GM23338 (cell line): ENCODE measurements at regions not wholly inside any gene's neighbourhood (a gene's known extent, or its start where the extent isn't known, plus 50 kb on each side); places are given as distances from the start of the nearest gene placed in this dataset.

Source experiments
- ATAC-seq: fragments of 200-7000 bp; cut with Tn5 transposase; 3 replicates; pipeline ENCODE4 v1.9.1; 2020
- DNase-seq: peaks from one replicate; pipeline ENCODE4 v3.0.0-alpha.2; 2015; ENCODE audit warnings: low spot score
- H2AFZ ChIP-seq: fragments of 200-600 bp; sonication (generic); 2 replicates; pipeline ENCODE4 v1.8.0; 2016; ENCODE audit warnings: antibody characterized with exemption, mild to moderate bottlenecking, moderate library complexity
- H3F3A ChIP-seq: fragments of 200-600 bp; sonication (generic); replicated peaks from 2 replicates; pipeline ENCODE4 v1.8.0; 2017; ENCODE audit warnings: antibody characterized with exemption, mixed run types, low read depth
- H3K27ac ChIP-seq: fragments of 200-600 bp; sonication (generic); 2 replicates; pipeline ENCODE4 v1.6.1; 2016; ENCODE audit warnings: low read depth
- H3K27me3 ChIP-seq: fragments of 200-600 bp; sonication (generic); 2 replicates; pipeline ENCODE4 v1.8.0; 2016; ENCODE audit warnings: mild to moderate bottlenecking, mixed run types, moderate library complexity; ENCODE audit not compliant: insufficient read depth
- H3K36me3 ChIP-seq: fragments of 200-600 bp; sonication (generic); 2 replicates; pipeline ENCODE4 v1.8.0; 2016; ENCODE audit warnings: mild to moderate bottlenecking; ENCODE audit not compliant: insufficient read depth
- H3K4me1 ChIP-seq: fragments of 200-600 bp; sonication (generic); 2 replicates; pipeline ENCODE4 v1.8.0; 2016; ENCODE audit warnings: mild to moderate bottlenecking, moderate library complexity; ENCODE audit not compliant: insufficient read depth
- H3K4me2 ChIP-seq: fragments of 200-600 bp; sonication (generic); 2 replicates; pipeline ENCODE4 v1.7.1; 2017; ENCODE audit warnings: mixed run types
- H3K4me3 ChIP-seq: fragments of 200-600 bp; sonication (generic); 2 replicates; pipeline ENCODE4 v1.6.1; 2016; ENCODE audit warnings: mixed run types
- H3K79me2 ChIP-seq: fragments of 200-600 bp; sonication (generic); replicated peaks from 2 replicates; pipeline ENCODE4 v1.8.0; 2017; ENCODE audit warnings: mild to moderate bottlenecking; ENCODE audit not compliant: insufficient read depth
- H3K9me2 ChIP-seq: fragments of 200-600 bp; sonication (generic); 2 replicates; pipeline ENCODE4 v1.8.0; 2017; ENCODE audit not compliant: insufficient read depth
- H4K20me1 ChIP-seq: fragments of 200-600 bp; sonication (generic); replicated peaks from 2 replicates; pipeline ENCODE4 v1.8.0; 2017; ENCODE audit warnings: mild to moderate bottlenecking; ENCODE audit not compliant: insufficient read depth
- H3K27ac Mint-ChIP-seq: 2 replicates; pipeline ENCODE4 v1.8.0; 2020; ENCODE audit warnings: inconsistent platforms, mild to moderate bottlenecking, moderate library complexity, mixed read lengths
- H3K27me3 Mint-ChIP-seq: 3 replicates; pipeline ENCODE4 v1.8.0; 2022; ENCODE audit warnings: low read depth, mild to moderate bottlenecking, moderate library complexity, mixed read lengths, inconsistent platforms; ENCODE audit not compliant: insufficient read depth, poor library complexity
- H3K36me3 Mint-ChIP-seq: 3 replicates; pipeline ENCODE4 v1.8.0; 2021; ENCODE audit warnings: low read depth, mild to moderate bottlenecking, inconsistent platforms, moderate library complexity, mixed read lengths
- H3K4me1 Mint-ChIP-seq: 3 replicates; pipeline ENCODE4 v1.8.0; 2020; ENCODE audit warnings: mild to moderate bottlenecking, inconsistent platforms, mixed read lengths
- H3K4me3 Mint-ChIP-seq: 3 replicates; pipeline ENCODE4 v1.8.0; 2021; ENCODE audit warnings: moderate library complexity, mild to moderate bottlenecking, inconsistent platforms, mixed read lengths
- H3K9me3 Mint-ChIP-seq: 3 replicates; pipeline ENCODE4 v1.8.0; 2020; ENCODE audit warnings: moderate library complexity, mild to moderate bottlenecking, inconsistent platforms, mixed read lengths
- CREB1 ChIP-seq: fragments of 250-450 bp; sonication (Bioruptor Pico); IDR thresholded peaks from 2 replicates; pipeline ENCODE4 v1.5.0; 2020; ENCODE audit warnings: low read depth, mild to moderate bottlenecking, moderate library complexity
- CTCF ChIP-seq, 2 experiments: fragments of 200-600 bp in 1 of 2; sonication (generic) in 1 of 2; conservative IDR thresholded peaks; 2 replicates each; pipeline versions ENCODE4 v1.5.1 to v1.6.1; 2016 to 2017; ENCODE audit warnings: antibody characterized with exemption in 2 of 2, low read depth in 2 of 2, mild to moderate bottlenecking in 2 of 2, moderate library complexity in 1 of 2
- ETS1 ChIP-seq: IDR thresholded peaks from 2 replicates; pipeline ENCODE4 v1.6.1; 2016; ENCODE audit warnings: antibody characterized with exemption
- EZH2phosphoT487 ChIP-seq: fragments of 200-600 bp; sonication (generic); IDR thresholded peaks from one replicate; pipeline ENCODE4 v1.8.1; 2018; ENCODE audit warnings: antibody characterized with exemption; ENCODE audit not compliant: unreplicated experiment
- JUNB ChIP-seq: IDR thresholded peaks from one replicate; pipeline ENCODE4 v1.6.1; 2016; ENCODE audit warnings: antibody characterized with exemption; ENCODE audit not compliant: unreplicated experiment
- POLR2AphosphoS5 ChIP-seq: IDR thresholded peaks from 2 replicates; pipeline ENCODE4 v1.6.1; 2016; ENCODE audit warnings: antibody characterized with exemption, low read depth
- REST ChIP-seq: IDR thresholded peaks from one replicate; pipeline ENCODE4 v1.6.1; 2018; ENCODE audit warnings: antibody characterized with exemption; ENCODE audit not compliant: unreplicated experiment
- STAT1 ChIP-seq: IDR thresholded peaks from one replicate; pipeline ENCODE4 v1.6.1; 2016; ENCODE audit warnings: antibody characterized with exemption; ENCODE audit not compliant: unreplicated experiment
- ZNF114 ChIP-seq: fragments of 250-450 bp; sonication (Bioruptor Pico); IDR thresholded peaks from 2 replicates; pipeline ENCODE4 v1.5.0; 2020; ENCODE audit warnings: mild to moderate bottlenecking, moderate library complexity
- ZNF331 ChIP-seq: fragments of 250-450 bp; sonication (Bioruptor Pico); IDR thresholded peaks from 2 replicates; pipeline ENCODE4 v1.5.0; 2020; ENCODE audit warnings: low read depth, mild to moderate bottlenecking, moderate library complexity

- no peak for TF ChIP-seq REST
- TF ChIP-seq POLR2AphosphoS5 = no peak
- no peak for TF ChIP-seq ZNF331 (CRISPR knock-in tag)
- TF ChIP-seq CTCF (conservative IDR thresholded peaks at IDR 0.05; ENCODE audit: low read depth in 2 of 2) = no peak
- no peak for TF ChIP-seq EZH2phosphoT487
These were observed 144.3 kb upstream of the MTAP start (continued) for GRCh38 chr9:21657966-21658667.

- H3F3A ChIP-seq = no peaks in the 10 kb centered on the region
- no peaks in the 10 kb centered on the region for H3K4me1 ChIP-seq
- no peaks in the 10 kb centered on the region for H3K9me2 ChIP-seq
- no peaks in the 10 kb centered on the region for H3K27me3 ChIP-seq
- Mint-ChIP-seq H3K27ac (no peak overlapping the region), H3K4me1 (no peaks in the 10 kb centered on the region), H3K27me3 (no peaks in the 10 kb centered on the region), H3K36me3 (no peaks in the 10 kb centered on the region), H3K9me3 (no peaks in the 10 kb centered on the region), H3K4me3 (no peak overlapping the region)
- H4K20me1 ChIP-seq = no peaks in the 10 kb centered on the region
- H2AFZ ChIP-seq = no peak overlapping the region
- ATAC-seq = no peak
- no peak for DNase-seq
- no peak overlapping the region for H3K4me2 ChIP-seq
- no peaks in the 10 kb centered on the region for H3K79me2 ChIP-seq
- no peak overlapping the region for H3K4me3 ChIP-seq
- H3K36me3 ChIP-seq = no peaks in the 10 kb centered on the region
- H3K27ac ChIP-seq = no peak overlapping the region
- no peak for TF ChIP-seq ZNF114 (CRISPR knock-in tag)
- TF ChIP-seq JUNB = no peak
- TF ChIP-seq STAT1 = no peak
- no peak for TF ChIP-seq CREB1 (CRISPR knock-in tag)
- TF ChIP-seq POLR2AphosphoS5 = no peak
- TF ChIP-seq ETS1 = no peak
- TF ChIP-seq REST = no peak
These were observed 141.5 kb upstream of the MTAP start for GRCh38 chr9:21660976-21661375.
